ENCODE measurements at regions not wholly inside any gene's neighbourhood (a gene's known extent, or its start where the extent isn't known, plus 50 kb on each side); places are given as distances from the start of the nearest gene placed in this dataset.
A peak's percentile ranks its signal among the peaks of the same experiment; 100 is the strongest.

DNA sequence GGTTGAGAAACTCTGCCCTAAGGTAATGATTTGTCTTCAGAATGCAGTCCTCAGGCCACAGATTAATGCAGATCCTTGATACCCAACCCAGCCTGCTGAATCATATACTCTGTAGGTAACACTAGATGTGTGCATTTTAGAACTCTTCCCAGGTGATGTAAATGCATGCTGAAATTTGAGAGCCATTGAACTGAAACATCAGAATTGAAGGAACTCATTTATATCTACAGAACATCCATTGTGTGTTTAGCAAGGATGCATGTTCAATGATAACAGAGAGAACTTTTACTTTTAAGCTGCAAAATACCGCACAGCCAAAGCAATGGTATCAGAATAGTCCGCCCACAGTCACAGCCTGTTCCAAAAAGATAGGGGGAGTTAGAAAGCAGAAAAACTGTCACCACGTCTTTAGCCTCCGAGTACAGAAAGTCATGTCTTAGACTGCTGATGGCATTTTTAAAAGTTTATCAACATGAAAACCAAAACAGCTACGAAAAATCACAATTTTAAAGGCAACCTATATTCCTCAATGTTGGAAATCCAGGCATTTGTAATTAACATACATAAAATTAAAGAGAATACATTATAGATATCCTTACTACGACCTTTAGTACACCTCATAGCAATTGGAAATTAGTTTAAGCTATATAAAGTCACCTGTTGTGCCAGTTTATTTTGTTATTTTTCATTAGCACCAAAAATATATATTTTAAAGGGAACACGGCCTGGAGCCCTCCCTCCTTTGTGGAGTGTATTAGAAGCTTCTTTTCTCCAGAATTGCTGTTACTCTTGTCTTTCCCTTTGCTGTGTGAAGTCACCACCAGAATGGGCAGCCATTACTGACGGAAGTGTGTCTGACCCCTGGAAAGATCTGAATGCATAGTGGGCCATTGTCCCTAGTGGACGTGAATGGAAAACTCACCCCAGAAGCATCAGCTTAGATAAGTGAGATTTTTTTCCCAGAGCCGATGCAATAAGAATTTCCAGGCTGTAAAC is 65.8 kb upstream of the PRKAR2B start:
- no peak for DNase-seq (ENCODE audit: extremely low read depth, low read depth)
- no peak overlapping the region for H3K4me3 ChIP-seq (replicated peaks; ENCODE audit: low read depth, low read length)
- TF ChIP-seq, protein P1, sequence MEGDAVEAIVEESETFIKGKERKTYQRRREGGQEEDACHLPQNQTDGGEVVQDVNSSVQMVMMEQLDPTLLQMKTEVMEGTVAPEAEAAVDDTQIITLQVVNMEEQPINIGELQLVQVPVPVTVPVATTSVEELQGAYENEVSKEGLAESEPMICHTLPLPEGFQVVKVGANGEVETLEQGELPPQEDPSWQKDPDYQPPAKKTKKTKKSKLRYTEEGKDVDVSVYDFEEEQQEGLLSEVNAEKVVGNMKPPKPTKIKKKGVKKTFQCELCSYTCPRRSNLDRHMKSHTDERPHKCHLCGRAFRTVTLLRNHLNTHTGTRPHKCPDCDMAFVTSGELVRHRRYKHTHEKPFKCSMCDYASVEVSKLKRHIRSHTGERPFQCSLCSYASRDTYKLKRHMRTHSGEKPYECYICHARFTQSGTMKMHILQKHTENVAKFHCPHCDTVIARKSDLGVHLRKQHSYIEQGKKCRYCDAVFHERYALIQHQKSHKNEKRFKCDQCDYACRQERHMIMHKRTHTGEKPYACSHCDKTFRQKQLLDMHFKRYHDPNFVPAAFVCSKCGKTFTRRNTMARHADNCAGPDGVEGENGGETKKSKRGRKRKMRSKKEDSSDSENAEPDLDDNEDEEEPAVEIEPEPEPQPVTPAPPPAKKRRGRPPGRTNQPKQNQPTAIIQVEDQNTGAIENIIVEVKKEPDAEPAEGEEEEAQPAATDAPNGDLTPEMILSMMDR (IDR thresholded peaks at IDR 0.05; ENCODE audit: low read depth, low read length, missing control alignments): peak; percentile 20

- no peak for DNase-seq (ENCODE audit: extremely low read depth, low read depth)
- H3K4me3 ChIP-seq (replicated peaks; ENCODE audit: low read depth, low read length): no peak overlapping the region
- TF ChIP-seq, protein P1 (IDR thresholded peaks at IDR 0.05; ENCODE audit: low read depth, low read length, missing control alignments): no peak
These were observed 64.8 kb upstream of the PRKAR2B start for GRCh38 chr7:106979551-106980357.

DNA sequence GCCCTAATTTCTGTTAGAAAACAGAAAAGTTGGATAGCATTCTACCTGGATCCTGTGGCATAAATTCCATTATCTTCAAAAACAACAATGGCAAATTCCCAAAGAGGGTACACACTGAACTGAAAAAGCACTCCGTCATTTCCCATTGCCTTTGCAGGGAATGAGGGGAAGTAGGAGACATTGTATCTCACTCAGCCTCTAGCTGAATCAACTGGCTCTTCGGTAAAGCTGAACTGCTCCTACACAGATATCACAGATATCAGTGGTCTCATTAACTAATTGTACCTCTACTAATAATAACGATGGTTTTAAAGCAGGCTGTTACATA is 64.2 kb upstream of the PRKAR2B start:
- TF ChIP-seq, protein P1 (IDR thresholded peaks at IDR 0.05; ENCODE audit: low read depth, low read length, missing control alignments): no peak
- no peak for DNase-seq (ENCODE audit: extremely low read depth, low read depth)
- H3K4me3 ChIP-seq (replicated peaks; ENCODE audit: low read depth, low read length): no peak overlapping the region

- DNase-seq (ENCODE audit: extremely low read depth, low read depth): no peak
- TF ChIP-seq, protein P1 (IDR thresholded peaks at IDR 0.05; ENCODE audit: low read depth, low read length, missing control alignments): no peak
These were observed 62.1 kb upstream of the PRKAR2B start for GRCh38 chr7:106982415-106982814.

DNA sequence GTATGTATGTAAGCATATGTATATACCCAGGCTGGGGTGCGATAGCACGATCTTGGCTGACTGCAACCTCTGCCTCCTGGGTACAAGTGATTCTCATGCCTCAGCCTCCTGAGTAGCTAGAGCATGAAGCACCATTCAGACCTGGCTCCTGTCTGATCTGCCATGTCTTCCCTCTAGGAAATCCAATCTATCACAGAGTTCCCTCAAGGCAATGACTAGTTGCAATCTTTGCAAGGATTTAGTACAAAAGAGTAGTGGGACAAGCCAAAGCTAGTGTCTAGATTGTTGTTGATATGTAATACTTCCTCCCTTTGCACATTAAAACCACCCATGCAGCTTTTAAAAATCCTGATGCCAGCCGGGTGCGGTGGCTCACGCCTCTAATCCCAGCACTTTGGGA is 60.5 kb upstream of the PRKAR2B start:
- TF ChIP-seq, protein P1 (IDR thresholded peaks at IDR 0.05; ENCODE audit: low read depth, low read length, missing control alignments): no peak
- no peak overlapping the region for H3K4me3 ChIP-seq (replicated peaks; ENCODE audit: low read depth, low read length)
- no peak for DNase-seq (ENCODE audit: extremely low read depth, low read depth)

More at GRCh38 chr7:106982415-106982814, 62.1 kb upstream of the PRKAR2B start:
- H3K4me3 ChIP-seq (replicated peaks; ENCODE audit: low read depth, low read length): no peak overlapping the region

DNA sequence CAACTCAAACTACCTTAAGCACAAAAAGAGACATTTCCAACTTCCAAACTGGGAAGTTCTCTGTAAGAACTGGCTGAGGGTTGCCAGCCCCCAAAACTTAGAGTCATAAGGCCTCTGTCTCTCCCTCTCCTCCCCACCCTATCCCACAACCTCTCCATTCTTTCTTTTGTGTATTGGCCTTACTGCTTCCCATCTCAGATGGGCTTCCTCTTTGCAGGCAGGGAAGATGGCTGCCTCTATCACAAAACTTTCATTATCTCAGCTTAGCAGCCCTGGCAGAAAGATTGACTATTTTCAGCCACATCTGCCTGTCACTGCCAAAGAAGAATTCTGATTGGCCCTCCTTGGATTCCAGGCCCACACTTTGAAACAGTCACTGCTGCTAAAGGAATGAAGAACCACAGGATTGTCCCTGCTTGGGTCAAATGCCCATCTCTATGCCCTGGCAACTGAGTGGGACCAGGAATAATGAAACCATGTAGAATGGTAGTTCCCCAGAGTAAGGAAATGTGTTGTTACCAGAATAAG is 58.0 kb upstream of the PRKAR2B start:
- DNase-seq (ENCODE audit: extremely low read depth, low read depth): no peak
- no peak overlapping the region for H3K4me3 ChIP-seq (replicated peaks; ENCODE audit: low read depth, low read length)
- TF ChIP-seq, protein P1 (IDR thresholded peaks at IDR 0.05; ENCODE audit: low read depth, low read length, missing control alignments): no peak

Measured in HFF-Myc (cell line).